ENCODE measurements at regions not wholly inside any gene's neighbourhood (a gene's known extent, or its start where the extent isn't known, plus 50 kb on each side); places are given as distances from the start of the nearest gene placed in this dataset.

DNA sequence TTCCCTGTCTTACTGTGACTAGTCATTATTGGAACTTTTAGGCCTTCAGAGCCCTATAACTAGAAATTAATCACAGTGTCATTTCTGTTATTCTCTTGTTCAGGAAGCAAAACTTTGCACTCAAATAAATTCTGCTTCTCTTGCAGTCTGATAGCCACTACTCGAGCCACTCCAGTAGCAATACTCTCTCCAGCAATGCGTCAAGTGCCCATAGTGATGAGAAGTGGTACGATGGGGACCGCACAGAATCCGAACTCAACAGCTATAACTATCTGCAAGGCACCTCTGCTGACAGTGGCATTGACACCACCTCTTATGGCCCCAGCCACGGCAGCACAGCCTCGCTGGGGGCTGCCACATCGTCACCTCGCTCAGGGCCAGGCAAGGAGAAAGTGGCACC is 223.2 kb upstream of the RGS6 start:
- Histone ChIP-seq H3K79me2 (replicated peaks; ENCODE audit: insufficient read depth, low read length) (no peaks in the 10 kb centered on the region), H3K4me3 (ENCODE audit: low read length) (no peak overlapping the region), H3K36me3 (ENCODE audit: insufficient read depth, low read length) (no peaks in the 10 kb centered on the region), H3K4me2 (ENCODE audit: low read length) (no peak overlapping the region), H3K27ac (ENCODE audit: low read length) (no peak overlapping the region), H3K9me3 (ENCODE audit: low read length) (no peaks in the 10 kb centered on the region), H3K27me3 (ENCODE audit: insufficient read depth, low read depth, low read length) (no peaks in the 10 kb centered on the region), H3F3A (ENCODE audit: insufficient read depth, low read length, poor library complexity, severe bottlenecking) (peaks cover 6% of the 10 kb centered on the region), H2AFZ (ENCODE audit: low read depth, low read length) (no peak overlapping the region), H4K20me1 (ENCODE audit: insufficient read depth) (no peaks in the 10 kb centered on the region), H3K9me2 (ENCODE audit: insufficient read depth, low read length) (no peaks in the 10 kb centered on the region), H3K9ac (ENCODE audit: low read length) (no peak overlapping the region)
- no peak for TF ChIP-seq RAD21 (conservative IDR thresholded peaks at IDR 0.05)
- no peak for TF ChIP-seq EZH2 (IDR thresholded peaks at IDR 0.05; ENCODE audit: borderline replicate concordance, insufficient read depth, low read length, poor library complexity, severe bottlenecking)
- TF ChIP-seq SMC3 (conservative IDR thresholded peaks at IDR 0.05; ENCODE audit: poor library complexity) = no peak
- TF ChIP-seq, protein P1, sequence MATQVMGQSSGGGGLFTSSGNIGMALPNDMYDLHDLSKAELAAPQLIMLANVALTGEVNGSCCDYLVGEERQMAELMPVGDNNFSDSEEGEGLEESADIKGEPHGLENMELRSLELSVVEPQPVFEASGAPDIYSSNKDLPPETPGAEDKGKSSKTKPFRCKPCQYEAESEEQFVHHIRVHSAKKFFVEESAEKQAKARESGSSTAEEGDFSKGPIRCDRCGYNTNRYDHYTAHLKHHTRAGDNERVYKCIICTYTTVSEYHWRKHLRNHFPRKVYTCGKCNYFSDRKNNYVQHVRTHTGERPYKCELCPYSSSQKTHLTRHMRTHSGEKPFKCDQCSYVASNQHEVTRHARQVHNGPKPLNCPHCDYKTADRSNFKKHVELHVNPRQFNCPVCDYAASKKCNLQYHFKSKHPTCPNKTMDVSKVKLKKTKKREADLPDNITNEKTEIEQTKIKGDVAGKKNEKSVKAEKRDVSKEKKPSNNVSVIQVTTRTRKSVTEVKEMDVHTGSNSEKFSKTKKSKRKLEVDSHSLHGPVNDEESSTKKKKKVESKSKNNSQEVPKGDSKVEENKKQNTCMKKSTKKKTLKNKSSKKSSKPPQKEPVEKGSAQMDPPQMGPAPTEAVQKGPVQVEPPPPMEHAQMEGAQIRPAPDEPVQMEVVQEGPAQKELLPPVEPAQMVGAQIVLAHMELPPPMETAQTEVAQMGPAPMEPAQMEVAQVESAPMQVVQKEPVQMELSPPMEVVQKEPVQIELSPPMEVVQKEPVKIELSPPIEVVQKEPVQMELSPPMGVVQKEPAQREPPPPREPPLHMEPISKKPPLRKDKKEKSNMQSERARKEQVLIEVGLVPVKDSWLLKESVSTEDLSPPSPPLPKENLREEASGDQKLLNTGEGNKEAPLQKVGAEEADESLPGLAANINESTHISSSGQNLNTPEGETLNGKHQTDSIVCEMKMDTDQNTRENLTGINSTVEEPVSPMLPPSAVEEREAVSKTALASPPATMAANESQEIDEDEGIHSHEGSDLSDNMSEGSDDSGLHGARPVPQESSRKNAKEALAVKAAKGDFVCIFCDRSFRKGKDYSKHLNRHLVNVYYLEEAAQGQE (IDR thresholded peaks at IDR 0.05; ENCODE audit: borderline replicate concordance) = no peak
- TF ChIP-seq POLR2AphosphoS5 (IDR thresholded peaks at IDR 0.05) = no peak
- TF ChIP-seq TAF1 (IDR thresholded peaks at IDR 0.05; ENCODE audit: low read depth) = no peak
- no peak for TF ChIP-seq EP300 (conservative IDR thresholded peaks at IDR 0.05; ENCODE audit: poor library complexity, severe bottlenecking)
- TF ChIP-seq MXI1 (conservative IDR thresholded peaks at IDR 0.05; ENCODE audit: poor library complexity, severe bottlenecking) = no peak

DNA sequence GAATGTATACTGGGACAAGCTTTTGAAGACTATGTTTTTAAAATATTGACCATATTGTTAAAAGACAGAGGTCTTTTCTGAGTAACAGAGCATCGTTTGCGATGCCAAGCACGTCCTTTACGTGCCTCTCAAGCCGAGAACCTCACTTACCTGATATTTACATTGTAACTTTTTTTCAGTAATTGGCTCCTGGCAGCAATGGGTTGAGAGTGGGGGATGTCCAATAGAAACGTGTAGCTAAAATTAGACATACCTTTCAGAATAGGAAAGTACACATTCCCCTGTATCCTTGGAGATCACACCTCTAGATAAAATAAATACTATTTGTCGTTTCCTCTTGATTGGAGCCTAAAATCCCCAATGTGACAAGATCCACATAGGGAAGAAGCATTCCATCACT is 222.2 kb upstream of the RGS6 start:
- Histone ChIP-seq H3K4me2 (ENCODE audit: low read length) (no peak overlapping the region), H3K27ac (ENCODE audit: low read length) (no peak overlapping the region), H3K9me3 (ENCODE audit: low read length) (no peaks in the 10 kb centered on the region), H3F3A (ENCODE audit: insufficient read depth, low read length, poor library complexity, severe bottlenecking) (no peaks in the 10 kb centered on the region), H3K36me3 (ENCODE audit: insufficient read depth, low read length) (no peaks in the 10 kb centered on the region), H4K20me1 (ENCODE audit: insufficient read depth) (no peaks in the 10 kb centered on the region), H2AFZ (ENCODE audit: low read depth, low read length) (no peak overlapping the region), H3K4me3 (ENCODE audit: low read length) (no peak overlapping the region), H3K9ac (ENCODE audit: low read length) (no peak overlapping the region), H3K27me3 (ENCODE audit: insufficient read depth, low read depth, low read length) (no peaks in the 10 kb centered on the region), H3K9me2 (ENCODE audit: insufficient read depth, low read length) (no peaks in the 10 kb centered on the region), H3K79me2 (replicated peaks; ENCODE audit: insufficient read depth, low read length) (no peaks in the 10 kb centered on the region)
- TF ChIP-seq POLR2AphosphoS5 (IDR thresholded peaks at IDR 0.05) (no peak), MXI1 (conservative IDR thresholded peaks at IDR 0.05; ENCODE audit: poor library complexity, severe bottlenecking) (no peak), EP300 (conservative IDR thresholded peaks at IDR 0.05; ENCODE audit: poor library complexity, severe bottlenecking) (no peak), SMC3 (conservative IDR thresholded peaks at IDR 0.05; ENCODE audit: poor library complexity) (no peak), EZH2 (IDR thresholded peaks at IDR 0.05; ENCODE audit: borderline replicate concordance, insufficient read depth, low read length, poor library complexity, severe bottlenecking) (no peak), RAD21 (conservative IDR thresholded peaks at IDR 0.05) (no peak), TAF1 (IDR thresholded peaks at IDR 0.05; ENCODE audit: low read depth) (no peak)
- TF ChIP-seq, protein P2, sequence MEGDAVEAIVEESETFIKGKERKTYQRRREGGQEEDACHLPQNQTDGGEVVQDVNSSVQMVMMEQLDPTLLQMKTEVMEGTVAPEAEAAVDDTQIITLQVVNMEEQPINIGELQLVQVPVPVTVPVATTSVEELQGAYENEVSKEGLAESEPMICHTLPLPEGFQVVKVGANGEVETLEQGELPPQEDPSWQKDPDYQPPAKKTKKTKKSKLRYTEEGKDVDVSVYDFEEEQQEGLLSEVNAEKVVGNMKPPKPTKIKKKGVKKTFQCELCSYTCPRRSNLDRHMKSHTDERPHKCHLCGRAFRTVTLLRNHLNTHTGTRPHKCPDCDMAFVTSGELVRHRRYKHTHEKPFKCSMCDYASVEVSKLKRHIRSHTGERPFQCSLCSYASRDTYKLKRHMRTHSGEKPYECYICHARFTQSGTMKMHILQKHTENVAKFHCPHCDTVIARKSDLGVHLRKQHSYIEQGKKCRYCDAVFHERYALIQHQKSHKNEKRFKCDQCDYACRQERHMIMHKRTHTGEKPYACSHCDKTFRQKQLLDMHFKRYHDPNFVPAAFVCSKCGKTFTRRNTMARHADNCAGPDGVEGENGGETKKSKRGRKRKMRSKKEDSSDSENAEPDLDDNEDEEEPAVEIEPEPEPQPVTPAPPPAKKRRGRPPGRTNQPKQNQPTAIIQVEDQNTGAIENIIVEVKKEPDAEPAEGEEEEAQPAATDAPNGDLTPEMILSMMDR (IDR thresholded peaks at IDR 0.05; ENCODE audit: poor library complexity, severe bottlenecking) = no peak
- TF ChIP-seq, protein P1 (IDR thresholded peaks at IDR 0.05; ENCODE audit: borderline replicate concordance) = no peak
